ENCODE measurements at regions not wholly inside any gene's neighbourhood (a gene's known extent, or its start where the extent isn't known, plus 50 kb on each side); places are given as distances from the start of the nearest gene placed in this dataset.

GRCh38 chr12:46535376-46535775 is 162.8 kb upstream of the SLC38A2 start:
- 90 to 92% methylated on average over 2 to 3 of the region's 3 CpGs for WGBS, 2 experiments (ENCODE audit: insufficient coverage in 1 of 2, insufficient read length in 1 of 2)
- Mint-ChIP-seq H3K4me1 (no peaks in the 10 kb centered on the region), H3K27ac (no peak overlapping the region), H3K36me3 (ENCODE audit: low read depth) (no peaks in the 10 kb centered on the region), H3K4me3 (no peak overlapping the region), H3K9me3 (peaks cover 6% of the 10 kb centered on the region), H3K27me3 (ENCODE audit: insufficient read depth) (no peaks in the 10 kb centered on the region)
- H3K36me3 ChIP-seq (ENCODE audit: control insufficient read depth, insufficient read depth, low read length), result no peaks in the 10 kb centered on the region
- TF ChIP-seq, protein P1, sequence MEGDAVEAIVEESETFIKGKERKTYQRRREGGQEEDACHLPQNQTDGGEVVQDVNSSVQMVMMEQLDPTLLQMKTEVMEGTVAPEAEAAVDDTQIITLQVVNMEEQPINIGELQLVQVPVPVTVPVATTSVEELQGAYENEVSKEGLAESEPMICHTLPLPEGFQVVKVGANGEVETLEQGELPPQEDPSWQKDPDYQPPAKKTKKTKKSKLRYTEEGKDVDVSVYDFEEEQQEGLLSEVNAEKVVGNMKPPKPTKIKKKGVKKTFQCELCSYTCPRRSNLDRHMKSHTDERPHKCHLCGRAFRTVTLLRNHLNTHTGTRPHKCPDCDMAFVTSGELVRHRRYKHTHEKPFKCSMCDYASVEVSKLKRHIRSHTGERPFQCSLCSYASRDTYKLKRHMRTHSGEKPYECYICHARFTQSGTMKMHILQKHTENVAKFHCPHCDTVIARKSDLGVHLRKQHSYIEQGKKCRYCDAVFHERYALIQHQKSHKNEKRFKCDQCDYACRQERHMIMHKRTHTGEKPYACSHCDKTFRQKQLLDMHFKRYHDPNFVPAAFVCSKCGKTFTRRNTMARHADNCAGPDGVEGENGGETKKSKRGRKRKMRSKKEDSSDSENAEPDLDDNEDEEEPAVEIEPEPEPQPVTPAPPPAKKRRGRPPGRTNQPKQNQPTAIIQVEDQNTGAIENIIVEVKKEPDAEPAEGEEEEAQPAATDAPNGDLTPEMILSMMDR (conservative IDR thresholded peaks at IDR 0.05), result no peak
- no peak overlapping the region for H3K27ac ChIP-seq (ENCODE audit: low read depth, low read length)
- no peak overlapping the region for H3K4me3 ChIP-seq (ENCODE audit: low read length)
- H3K4me1 ChIP-seq (ENCODE audit: control insufficient read depth, insufficient read depth, low read length), result no peaks in the 10 kb centered on the region
- H3K27me3 ChIP-seq (ENCODE audit: control insufficient read depth, insufficient read depth, low read length, poor library complexity, severe bottlenecking), result no peaks in the 10 kb centered on the region
- no peak for DNase-seq
- no peak overlapping the region for H3K9ac ChIP-seq (ENCODE audit: extremely low read depth, low read length, poor library complexity, severe bottlenecking)
- H3K9me3 ChIP-seq (ENCODE audit: control insufficient read depth, low read length), result peaks cover 10% of the 10 kb centered on the region

- no peak overlapping the region for H3K4me3 Mint-ChIP-seq
- no peak for DNase-seq
- H3K4me3 ChIP-seq (ENCODE audit: low read length), result no peak overlapping the region
- H3K27me3 ChIP-seq (ENCODE audit: control insufficient read depth, insufficient read depth, low read length, poor library complexity, severe bottlenecking), result no peaks in the 10 kb centered on the region
- WGBS, 2 experiments (ENCODE audit: insufficient coverage in 1 of 2, insufficient read length in 1 of 2), result 100% methylated on average over 1 of the region's 1 CpG; no CpG with 5 or more reads in 1 of the 2 experiments
- H3K27me3 Mint-ChIP-seq (ENCODE audit: insufficient read depth), result no peaks in the 10 kb centered on the region
- no peaks in the 10 kb centered on the region for H3K4me1 ChIP-seq (ENCODE audit: control insufficient read depth, insufficient read depth, low read length)
- H3K9me3 ChIP-seq (ENCODE audit: control insufficient read depth, low read length), result peaks cover 10% of the 10 kb centered on the region
- no peaks in the 10 kb centered on the region for H3K4me1 Mint-ChIP-seq
- H3K9ac ChIP-seq (ENCODE audit: extremely low read depth, low read length, poor library complexity, severe bottlenecking), result no peak overlapping the region
- no peak overlapping the region for H3K27ac ChIP-seq (ENCODE audit: low read depth, low read length)
- TF ChIP-seq, protein P1 (conservative IDR thresholded peaks at IDR 0.05), result no peak
- H3K36me3 Mint-ChIP-seq (ENCODE audit: low read depth), result no peaks in the 10 kb centered on the region
- peaks cover under 1% of the 10 kb centered on the region for H3K9me3 Mint-ChIP-seq
- H3K27ac Mint-ChIP-seq, result no peak overlapping the region
- H3K36me3 ChIP-seq (ENCODE audit: control insufficient read depth, insufficient read depth, low read length), result no peaks in the 10 kb centered on the region
These were observed 161.8 kb upstream of the SLC38A2 start for GRCh38 chr12:46534327-46534840.

DNA sequence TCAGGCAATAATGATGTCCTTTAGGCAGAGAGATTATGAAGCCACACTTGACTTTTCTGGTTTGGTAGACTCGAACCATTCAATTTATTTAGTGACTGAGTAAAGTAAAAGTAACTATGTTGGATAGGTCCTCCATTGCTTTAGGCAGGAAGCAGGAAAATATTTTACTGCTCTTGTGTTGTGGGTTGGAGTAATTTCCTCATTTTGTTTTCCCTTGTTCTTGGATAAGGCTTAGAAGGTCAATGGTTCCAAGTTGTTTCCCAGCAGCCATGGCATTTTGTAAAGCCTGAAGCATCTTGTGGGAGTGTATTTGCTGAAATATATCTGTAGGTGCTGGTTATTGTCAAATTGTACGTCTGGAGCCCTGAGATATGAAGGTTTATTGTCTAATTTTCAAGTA is 161.2 kb upstream of the SLC38A2 start:
- WGBS, 2 experiments (ENCODE audit: insufficient coverage in 1 of 2, insufficient read length in 1 of 2), result 64 to 89% methylated on average over 1 of the region's 2 CpGs
- Histone ChIP-seq H3K9me3 (ENCODE audit: control insufficient read depth, low read length) (peaks cover 10% of the 10 kb centered on the region), H3K4me3 (ENCODE audit: low read length) (no peak overlapping the region), H3K9ac (ENCODE audit: extremely low read depth, low read length, poor library complexity, severe bottlenecking) (no peak overlapping the region), H3K36me3 (ENCODE audit: control insufficient read depth, insufficient read depth, low read length) (no peaks in the 10 kb centered on the region), H3K4me1 (ENCODE audit: control insufficient read depth, insufficient read depth, low read length) (no peaks in the 10 kb centered on the region), H3K27me3 (ENCODE audit: control insufficient read depth, insufficient read depth, low read length, poor library complexity, severe bottlenecking) (no peaks in the 10 kb centered on the region), H3K27ac (ENCODE audit: low read depth, low read length) (no peak overlapping the region)
- TF ChIP-seq, protein P1 (conservative IDR thresholded peaks at IDR 0.05), result no peak
- Mint-ChIP-seq H3K27ac (no peak overlapping the region), H3K4me3 (no peak overlapping the region), H3K36me3 (ENCODE audit: low read depth) (no peaks in the 10 kb centered on the region), H3K4me1 (no peaks in the 10 kb centered on the region), H3K27me3 (ENCODE audit: insufficient read depth) (no peaks in the 10 kb centered on the region), H3K9me3 (peaks cover 2% of the 10 kb centered on the region)
- DNase-seq, result no peak
